ENCODE measurements at regions not wholly inside any gene's neighbourhood (a gene's known extent, or its start where the extent isn't known, plus 50 kb on each side); places are given as distances from the start of the nearest gene placed in this dataset.

DNA sequence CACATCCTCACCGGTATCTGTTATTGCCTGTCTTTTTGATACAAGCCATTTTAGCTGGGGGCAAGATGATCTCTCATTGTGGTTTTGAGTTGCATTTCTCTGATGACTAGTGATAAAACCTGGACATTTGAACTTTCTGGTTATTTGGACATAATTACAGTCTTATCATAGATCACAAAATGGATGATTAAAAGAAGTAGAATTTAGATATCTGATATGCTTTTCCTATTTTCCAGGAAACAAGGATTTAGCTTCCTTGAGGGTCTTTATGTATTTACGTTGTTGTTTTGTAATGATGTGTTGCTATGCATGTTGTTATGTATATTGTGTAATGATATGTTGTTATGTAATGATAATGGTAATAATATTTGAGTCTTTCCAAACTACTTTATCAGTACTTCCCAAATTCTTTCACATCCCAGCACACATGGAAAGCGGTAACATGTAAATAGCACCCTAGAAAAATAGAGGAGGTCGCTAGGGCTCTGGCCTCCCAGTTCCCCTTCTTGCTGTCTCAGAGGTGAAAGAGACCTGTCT is 53.8 kb downstream of the GJD2 start:
- H3K36me3 ChIP-seq (ENCODE audit: control insufficient read depth, insufficient read depth, low read length) = no peaks in the 10 kb centered on the region
- peaks cover 6% of the 10 kb centered on the region for H3K27me3 ChIP-seq (ENCODE audit: control insufficient read depth, insufficient read depth, low read length)
- no peaks in the 10 kb centered on the region for H3K4me1 ChIP-seq (ENCODE audit: control insufficient read depth, insufficient read depth, low read length, poor library complexity, severe bottlenecking)
- Mint-ChIP-seq H3K36me3 (no peaks in the 10 kb centered on the region), H3K9me3 (peaks cover 0 to 2% (median 0%) of the 10 kb centered on the region in 7 donors), H3K27me3 (peaks cover 29% of the 10 kb centered on the region), H3K4me3 (no peak overlapping the region), H3K27ac (no peak overlapping the region), H3K4me1 (no peaks in the 10 kb centered on the region)
- ATAC-seq (ENCODE audit: low read depth in 2 of 2) (no peak), DNase-seq (no peak)
- H3K9me3 ChIP-seq (ENCODE audit: control insufficient read depth in 2 of 2, low read length in 2 of 2) = no peaks in the 10 kb centered on the region
- H3K27ac ChIP-seq (ENCODE audit: insufficient read depth, low read length, poor library complexity, severe bottlenecking) = no peak overlapping the region
- no peak overlapping the region for H3K4me3 ChIP-seq (ENCODE audit: low read depth, low read length)

DNA sequence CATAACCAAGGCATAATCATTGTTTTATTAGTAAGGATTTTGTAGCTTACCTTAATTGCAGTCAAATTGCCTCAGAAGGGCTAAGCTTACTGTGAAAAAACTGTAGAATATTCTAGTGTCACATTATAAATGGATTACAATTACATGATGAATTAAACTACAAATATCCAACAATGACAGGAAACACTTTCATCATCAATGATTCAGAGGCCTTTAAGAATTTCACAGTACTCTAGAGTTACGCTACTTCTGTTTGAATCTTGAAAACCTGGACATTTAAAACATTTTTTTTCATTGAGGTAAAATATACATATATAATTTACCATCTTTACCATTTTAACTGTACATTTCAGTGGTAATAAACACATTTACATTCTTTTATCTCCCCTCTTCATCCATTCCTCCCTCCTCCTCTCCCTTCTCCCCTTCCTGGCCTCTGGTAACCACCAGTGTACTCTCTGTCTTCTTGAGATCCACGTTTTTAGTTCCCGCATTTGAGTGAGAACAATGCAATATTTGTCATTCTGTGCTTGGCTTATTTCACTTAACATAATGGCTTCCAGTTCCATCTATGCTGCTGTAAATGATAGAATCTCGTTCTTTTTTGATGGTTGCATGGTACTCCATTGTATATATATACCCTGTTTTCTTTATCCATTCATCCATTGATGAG is 54.7 kb downstream of the GJD2 start:
- H3K36me3 Mint-ChIP-seq = no peaks in the 10 kb centered on the region

DNA sequence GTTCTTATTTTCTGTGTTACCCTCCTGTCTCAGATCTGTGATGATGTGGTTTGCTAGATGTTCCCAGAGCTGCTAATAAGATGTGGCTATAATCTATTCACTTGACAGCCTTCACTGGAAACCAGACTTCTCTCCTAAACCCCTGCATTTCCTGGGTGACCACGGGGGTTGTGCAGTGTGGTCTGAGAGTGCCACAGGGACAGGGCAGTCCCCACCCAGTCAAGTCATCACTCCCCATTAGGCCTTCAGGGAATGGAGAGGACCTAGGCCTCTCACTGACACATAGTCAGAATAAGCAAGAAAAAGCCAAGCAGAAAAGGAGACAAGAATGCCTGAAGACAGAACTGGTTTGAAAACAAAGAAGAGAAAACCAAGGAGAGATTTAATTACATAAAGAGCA is 58.3 kb downstream of the GJD2 start:
- Mint-ChIP-seq H3K9me3 (peaks cover 0 to 2% (median 0%) of the 10 kb centered on the region in 7 donors), H3K36me3 (no peaks in the 10 kb centered on the region), H3K4me1 (no peaks in the 10 kb centered on the region), H3K4me3 (no peak overlapping the region), H3K27ac (no peak overlapping the region), H3K27me3 (peaks cover 33% of the 10 kb centered on the region)
- no peaks in the 10 kb centered on the region for H3K27me3 ChIP-seq (ENCODE audit: control insufficient read depth, insufficient read depth, low read length)
- H3K4me1 ChIP-seq (ENCODE audit: control insufficient read depth, insufficient read depth, low read length, poor library complexity, severe bottlenecking) = no peaks in the 10 kb centered on the region
- H3K9me3 ChIP-seq (ENCODE audit: control insufficient read depth in 2 of 2, low read length in 2 of 2) = no peaks in the 10 kb centered on the region
- no peak for DNase-seq
- ATAC-seq (ENCODE audit: low read depth in 2 of 2) = no peak
- no peak overlapping the region for H3K4me3 ChIP-seq (ENCODE audit: low read depth, low read length)
- H3K27ac ChIP-seq (ENCODE audit: insufficient read depth, low read length, poor library complexity, severe bottlenecking) = no peak overlapping the region
- H3K36me3 ChIP-seq (ENCODE audit: control insufficient read depth, insufficient read depth, low read length) = no peaks in the 10 kb centered on the region

More for the DNA sequence above, 54.7 kb downstream of the GJD2 start:
- DNase-seq (no peak), ATAC-seq (ENCODE audit: low read depth in 2 of 2) (no peak)
- Histone ChIP-seq H3K9me3 (ENCODE audit: control insufficient read depth in 2 of 2, low read length in 2 of 2) (no peaks in the 10 kb centered on the region), H3K27me3 (ENCODE audit: control insufficient read depth, insufficient read depth, low read length) (peaks cover 3% of the 10 kb centered on the region), H3K4me3 (ENCODE audit: low read depth, low read length) (no peak overlapping the region), H3K27ac (ENCODE audit: insufficient read depth, low read length, poor library complexity, severe bottlenecking) (no peak overlapping the region), H3K36me3 (ENCODE audit: control insufficient read depth, insufficient read depth, low read length) (no peaks in the 10 kb centered on the region), H3K4me1 (ENCODE audit: control insufficient read depth, insufficient read depth, low read length, poor library complexity, severe bottlenecking) (no peaks in the 10 kb centered on the region)
- Mint-ChIP-seq H3K27ac (no peak overlapping the region), H3K4me3 (no peak overlapping the region), H3K27me3 (peaks cover 30% of the 10 kb centered on the region), H3K9me3 (peaks cover 0 to 2% (median 0%) of the 10 kb centered on the region in 7 donors), H3K4me1 (no peaks in the 10 kb centered on the region)

DNA sequence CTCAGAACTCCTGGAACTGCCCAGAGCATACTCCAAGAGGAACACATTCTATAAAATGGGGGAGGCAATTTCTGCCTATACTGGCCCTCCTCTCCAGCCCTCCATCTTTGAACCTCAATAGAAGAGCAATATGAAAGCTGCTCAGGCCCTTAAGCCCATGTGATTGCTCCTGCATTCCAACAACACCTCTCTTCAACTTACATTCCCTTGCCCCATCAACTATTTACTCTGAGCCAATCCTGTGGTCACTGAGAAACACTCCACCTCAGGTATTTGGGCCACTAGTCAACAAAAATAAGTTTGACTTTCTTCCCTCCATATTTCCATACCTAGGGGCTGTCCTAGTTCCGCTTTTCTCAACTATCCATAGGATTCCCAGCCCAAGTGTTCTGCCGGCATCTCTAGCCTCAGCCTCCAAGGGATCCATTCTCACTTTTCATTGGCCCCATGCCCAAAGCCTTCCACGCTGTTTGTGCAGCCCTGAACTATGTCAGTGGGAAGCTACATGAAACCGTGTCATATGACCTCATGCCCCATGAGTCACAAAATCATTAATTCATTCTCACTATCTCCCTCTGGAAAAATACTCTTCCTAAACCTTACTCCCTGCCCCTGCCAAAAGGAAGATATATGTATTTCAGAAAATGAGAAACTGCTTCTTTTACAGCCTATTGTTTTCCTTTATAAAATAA is 61.6 kb downstream of the GJD2 start:
- H3K4me3 Mint-ChIP-seq = peak overlapping the region in 1 of 4 donors; percentile 34

DNA sequence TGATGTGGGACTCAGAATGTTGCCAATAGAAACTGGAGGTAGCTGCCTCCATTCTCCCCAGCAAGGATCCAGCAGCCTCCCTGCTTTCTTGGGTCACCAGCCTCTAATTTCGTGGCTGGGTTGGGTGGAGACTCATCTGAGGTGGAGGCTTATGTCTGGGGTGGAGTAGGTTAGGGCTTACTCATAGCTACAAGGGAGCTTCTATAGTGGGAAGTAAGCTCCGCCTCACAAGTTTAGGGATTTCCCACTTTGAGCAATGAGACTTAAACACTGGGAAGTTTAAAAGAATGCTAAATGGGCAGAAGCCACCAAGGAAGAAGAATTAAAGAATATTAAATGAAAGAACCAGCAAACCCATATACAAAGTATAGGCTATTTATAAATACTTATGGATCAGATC is 63.8 kb downstream of the GJD2 start:
- Histone ChIP-seq H3K9me3 (ENCODE audit: control insufficient read depth in 2 of 2, low read length in 2 of 2) (peaks cover 0 to 3% of the 10 kb centered on the region in 2 experiments), H3K4me1 (ENCODE audit: control insufficient read depth, insufficient read depth, low read length, poor library complexity, severe bottlenecking) (no peaks in the 10 kb centered on the region), H3K36me3 (ENCODE audit: control insufficient read depth, insufficient read depth, low read length) (no peaks in the 10 kb centered on the region), H3K4me3 (ENCODE audit: low read depth, low read length) (no peak overlapping the region), H3K27me3 (ENCODE audit: control insufficient read depth, insufficient read depth, low read length) (peaks cover 5% of the 10 kb centered on the region), H3K27ac (ENCODE audit: insufficient read depth, low read length, poor library complexity, severe bottlenecking) (no peak overlapping the region)
- no peak for ATAC-seq (ENCODE audit: low read depth in 2 of 2)
- Mint-ChIP-seq H3K27ac (no peak overlapping the region), H3K36me3 (no peaks in the 10 kb centered on the region), H3K4me3 (no peak overlapping the region), H3K4me1 (peaks cover 0 to 6% (median 0%) of the 10 kb centered on the region in 4 donors), H3K27me3 (peaks cover 16% of the 10 kb centered on the region), H3K9me3 (peaks cover 0 to 2% (median 1%) of the 10 kb centered on the region in 7 donors)
- no peak for DNase-seq

More for the DNA sequence above, 61.6 kb downstream of the GJD2 start:
- H3K4me1 Mint-ChIP-seq = peaks cover 0 to 6% (median 0%) of the 10 kb centered on the region in 4 donors
- no peak overlapping the region for H3K27ac Mint-ChIP-seq
- H3K27me3 Mint-ChIP-seq = peaks cover 16% of the 10 kb centered on the region
- Histone ChIP-seq H3K4me1 (ENCODE audit: control insufficient read depth, insufficient read depth, low read length, poor library complexity, severe bottlenecking) (no peaks in the 10 kb centered on the region), H3K27ac (ENCODE audit: insufficient read depth, low read length, poor library complexity, severe bottlenecking) (no peak overlapping the region), H3K4me3 (ENCODE audit: low read depth, low read length) (no peak overlapping the region), H3K9me3 (ENCODE audit: control insufficient read depth in 2 of 2, low read length in 2 of 2) (peaks cover 0 to 2% of the 10 kb centered on the region in 2 experiments), H3K36me3 (ENCODE audit: control insufficient read depth, insufficient read depth, low read length) (no peaks in the 10 kb centered on the region), H3K27me3 (ENCODE audit: control insufficient read depth, insufficient read depth, low read length) (peaks cover 1% of the 10 kb centered on the region)
- ATAC-seq (ENCODE audit: low read depth in 2 of 2) (no peak), DNase-seq (no peak)
- H3K9me3 Mint-ChIP-seq = peaks cover 0 to 2% (median 1%) of the 10 kb centered on the region in 7 donors
- no peaks in the 10 kb centered on the region for H3K36me3 Mint-ChIP-seq

DNA sequence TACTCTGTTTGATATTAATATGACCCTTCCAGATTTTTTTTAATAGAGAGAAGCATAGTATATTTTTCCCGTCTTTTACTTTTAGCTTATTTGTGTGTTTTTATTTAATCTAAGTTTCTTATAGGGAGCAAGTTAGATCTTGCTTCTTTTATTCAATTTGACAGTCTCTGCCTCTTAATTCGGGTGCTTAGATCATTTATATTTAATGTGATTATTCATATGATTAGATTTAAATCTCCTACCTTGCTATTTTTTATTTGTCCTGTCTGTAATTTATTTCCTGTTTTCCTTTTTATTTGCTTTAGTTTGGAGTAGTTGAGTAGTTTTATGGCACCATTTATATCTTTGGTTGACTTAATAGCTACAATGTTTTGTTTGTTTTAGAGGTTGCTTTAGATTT is 66.1 kb downstream of the GJD2 start:
- no peaks in the 10 kb centered on the region for H3K36me3 ChIP-seq (ENCODE audit: control insufficient read depth, insufficient read depth, low read length)
- Mint-ChIP-seq H3K27ac (no peak overlapping the region), H3K4me1 (peaks cover 0 to 6% (median 0%) of the 10 kb centered on the region in 4 donors), H3K9me3 (peaks cover 0 to 7% (median 1%) of the 10 kb centered on the region in 7 donors), H3K4me3 (no peak overlapping the region), H3K36me3 (no peaks in the 10 kb centered on the region), H3K27me3 (peaks cover 14% of the 10 kb centered on the region)
- ATAC-seq (ENCODE audit: low read depth in 2 of 2) (no peak), DNase-seq (no peak)
- H3K4me3 ChIP-seq (ENCODE audit: low read depth, low read length) = no peak overlapping the region
- H3K4me1 ChIP-seq (ENCODE audit: control insufficient read depth, insufficient read depth, low read length, poor library complexity, severe bottlenecking) = no peaks in the 10 kb centered on the region
- H3K9me3 ChIP-seq (ENCODE audit: control insufficient read depth in 2 of 2, low read length in 2 of 2) = peaks cover 0 to 3% of the 10 kb centered on the region in 2 experiments
- peaks cover 5% of the 10 kb centered on the region for H3K27me3 ChIP-seq (ENCODE audit: control insufficient read depth, insufficient read depth, low read length)
- H3K27ac ChIP-seq (ENCODE audit: insufficient read depth, low read length, poor library complexity, severe bottlenecking) = no peak overlapping the region

DNA sequence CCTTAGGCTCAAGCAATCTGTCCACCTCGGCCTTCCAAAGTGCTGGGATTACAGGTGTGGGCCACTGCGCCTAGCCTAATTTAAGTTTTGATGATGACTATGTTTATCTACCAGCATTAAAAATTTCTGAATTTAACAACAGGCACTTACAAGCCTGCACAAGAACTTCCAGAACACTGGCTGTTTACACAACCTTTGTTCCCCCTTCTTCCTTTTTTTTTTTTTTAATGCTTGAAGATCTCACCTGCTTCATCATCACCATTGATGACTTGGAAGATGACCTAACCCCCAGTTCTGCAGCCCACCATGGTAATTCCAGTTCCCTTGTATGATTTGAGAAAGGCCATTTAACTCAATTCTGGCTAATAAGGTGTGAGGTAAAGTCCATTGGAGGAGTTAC is 70.4 kb downstream of the GJD2 start:
- Histone ChIP-seq H3K4me1 (ENCODE audit: control insufficient read depth, insufficient read depth, low read length, poor library complexity, severe bottlenecking) (no peaks in the 10 kb centered on the region), H3K36me3 (ENCODE audit: control insufficient read depth, insufficient read depth, low read length) (no peaks in the 10 kb centered on the region), H3K4me3 (ENCODE audit: low read depth, low read length) (no peak overlapping the region), H3K9me3 (ENCODE audit: control insufficient read depth in 2 of 2, low read length in 2 of 2) (peaks cover 0 to 3% of the 10 kb centered on the region in 2 experiments), H3K27ac (ENCODE audit: insufficient read depth, low read length, poor library complexity, severe bottlenecking) (no peak overlapping the region), H3K27me3 (ENCODE audit: control insufficient read depth, insufficient read depth, low read length) (peaks cover 7% of the 10 kb centered on the region)
- Mint-ChIP-seq H3K27ac (no peak overlapping the region), H3K4me1 (no peaks in the 10 kb centered on the region), H3K27me3 (peaks cover 5% of the 10 kb centered on the region), H3K4me3 (no peak overlapping the region), H3K9me3 (peaks cover 0 to 5% (median 1%) of the 10 kb centered on the region in 7 donors), H3K36me3 (no peaks in the 10 kb centered on the region)
- ATAC-seq (ENCODE audit: low read depth in 2 of 2) (no peak), DNase-seq (no peak)

Measured in CD4-positive, CD25-positive, alpha-beta regulatory T cell (primary cell).